DND-41 (cell line): ENCODE measurements at regions not wholly inside any gene's neighbourhood (a gene's known extent, or its start where the extent isn't known, plus 50 kb on each side); places are given as distances from the start of the nearest gene placed in this dataset.

ENCODE experiments used
- CTCF ChIP-seq: IDR thresholded peaks from 2 replicates; pipeline ENCODE4 v1.5.1; 2012; ENCODE audit warnings: borderline replicate concordance, low read length, moderate library complexity, mild to moderate bottlenecking; ENCODE audit not compliant: poor library complexity, severe bottlenecking; ENCODE audit errors: extremely low read depth
- EZH2 ChIP-seq: IDR thresholded peaks from 3 replicates; pipeline ENCODE4 v1.6.1; 2012; ENCODE audit warnings: borderline replicate concordance, low read depth, mild to moderate bottlenecking, moderate library complexity, low read length, inconsistent platforms; ENCODE audit not compliant: severe bottlenecking

GRCh38 chr2:160566717-160567116 lies 73.1 kb upstream of the RBMS1 start:
- TF ChIP-seq CTCF (no peak), EZH2 (no peak)
